Left ventricle myocardium superior (tissue), 1 donor: ENCODE measurements at regions not wholly inside any gene's neighbourhood (a gene's known extent, or its start where the extent isn't known, plus 50 kb on each side); places are given as distances from the start of the nearest gene placed in this dataset.

ENCODE experiments used
- ATAC-seq: fragments of 200-7000 bp; cut with Tn5 transposase; one replicate; pipeline ENCODE4 v1.9.1; 2020; ENCODE audit warnings: mild to moderate bottlenecking, moderate library complexity
- DNase-seq: peaks from one replicate; pipeline ENCODE4 v3.0.0-alpha.2; 2020
- intact Hi-C: fragments of 100-400 bp; cut with micrococcal nuclease; formaldehyde crosslinking; loops from one replicate; pipeline ENCODE4 v1.11.0; 2022
- donor health status: DM: no; HTN: yes; CAD: no; lungs with severe emphysema.

DNA sequence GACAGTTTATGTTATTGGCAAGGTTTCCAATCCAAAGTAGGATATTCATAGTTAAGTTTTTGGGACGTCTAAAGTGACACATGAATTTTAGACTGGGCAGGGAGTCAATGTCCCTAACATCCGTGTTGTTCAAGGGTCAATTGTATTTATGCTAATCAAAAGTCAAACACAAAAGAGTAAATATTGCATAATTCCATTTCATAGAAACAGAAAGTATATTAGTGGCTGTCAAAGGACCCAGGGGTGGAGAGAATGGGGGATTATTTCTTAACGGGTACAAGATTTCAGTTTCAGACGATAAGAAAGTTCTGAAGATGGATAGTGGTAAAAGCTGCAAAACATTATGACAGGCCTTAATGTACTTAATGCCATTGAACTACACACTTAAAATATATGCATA lies 971.8 kb upstream of the AGA start:
- DNase-seq (no peak), ATAC-seq (no peak)
- intact Hi-C loops = no loop called here

GRCh38 chr4:178414881-178415446 lies 972.7 kb upstream of the AGA start:
- DNase-seq (no peak), ATAC-seq (no peak)
- intact Hi-C loops = no loop called here

GRCh38 chr4:178415925-178416324 lies 973.7 kb upstream of the AGA start:
- intact Hi-C loops = no loop called here
- DNase-seq (no peak), ATAC-seq (no peak)

GRCh38 chr4:178423366-178423765 lies 981.1 kb upstream of the AGA start:
- peak; percentile 57 for ATAC-seq
- intact Hi-C loops = no loop called here

GRCh38 chr4:178426871-178427270 lies 984.6 kb upstream of the AGA start:
- intact Hi-C loops = no loop called here
- DNase-seq (no peak), ATAC-seq (no peak)

More at GRCh38 chr4:178423366-178423765, 981.1 kb upstream of the AGA start:
- DNase-seq = no peak

GRCh38 chr4:178427663-178428062 lies 985.4 kb upstream of the AGA start:
- ATAC-seq = no peak
- no peak for DNase-seq
- intact Hi-C loops = no loop called here

DNA sequence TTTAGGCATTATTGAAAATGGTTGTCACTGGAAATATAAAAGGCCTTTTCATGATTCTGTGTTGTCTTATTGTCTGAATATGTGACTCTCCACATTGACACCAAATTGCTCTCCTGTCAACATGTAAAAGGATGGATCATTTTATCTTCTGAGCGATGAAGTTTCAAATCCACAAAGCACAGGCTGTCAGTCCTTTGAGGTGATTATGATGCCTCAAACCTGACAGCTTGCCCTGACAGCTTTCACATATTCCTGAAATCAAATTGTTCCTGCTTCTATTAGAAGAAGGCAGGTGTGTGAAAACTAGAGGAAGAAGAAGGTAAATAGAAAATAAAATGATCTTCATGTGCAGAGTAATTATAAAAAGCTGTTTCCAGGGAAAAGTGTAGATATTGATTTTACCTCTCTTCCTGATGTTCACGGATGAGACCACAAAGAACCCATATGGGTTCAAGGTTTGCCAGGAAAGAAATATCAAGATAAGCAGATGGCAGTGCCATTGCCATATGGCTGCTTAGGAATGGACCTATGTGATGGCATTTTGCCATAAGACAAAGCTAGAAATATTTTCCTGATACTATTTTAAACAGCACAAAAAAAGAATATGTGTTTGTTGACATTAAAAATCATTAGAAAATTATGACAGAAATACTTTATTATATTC lies 1006.3 kb upstream of the AGA start:
- DNase-seq (no peak), ATAC-seq (no peak)
- intact Hi-C loops = no loop called here

- no peak for ATAC-seq
- intact Hi-C loops = no loop called here
- no peak for DNase-seq
Observed at GRCh38 chr4:178450614-178451013, 1008.4 kb upstream of the AGA start.

GRCh38 chr4:178453057-178453456 lies 1010.8 kb upstream of the AGA start:
- intact Hi-C loops = no loop called here
- DNase-seq (no peak), ATAC-seq (no peak)

GRCh38 chr4:178457286-178457685 lies 1015.0 kb upstream of the AGA start:
- intact Hi-C loops = no loop called here

GRCh38 chr4:178462710-178463109 lies 1020.5 kb upstream of the AGA start:
- no peak for ATAC-seq
- intact Hi-C loops = no loop called here
- DNase-seq = no peak

More at GRCh38 chr4:178457286-178457685, 1015.0 kb upstream of the AGA start:
- no peak for ATAC-seq
- DNase-seq = no peak

DNA sequence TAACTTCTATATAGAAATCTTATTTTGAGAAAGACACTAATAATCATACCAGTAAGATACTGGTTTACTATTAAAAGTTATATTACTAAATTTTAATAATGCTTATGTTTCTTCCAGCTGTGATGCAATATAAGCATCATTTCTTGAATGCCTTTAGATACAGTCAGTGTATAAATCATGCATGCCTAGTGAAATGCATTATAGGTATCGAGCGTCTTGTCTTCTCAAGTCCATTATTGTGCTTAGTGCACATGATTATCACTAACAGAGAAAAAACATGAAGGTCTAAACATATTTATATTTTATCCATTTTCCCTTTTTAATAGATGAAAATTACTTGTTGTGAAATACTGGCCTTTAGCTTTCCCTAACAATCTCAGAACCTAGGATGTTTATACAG lies 1021.5 kb upstream of the AGA start:
- ATAC-seq = no peak
- no peak for DNase-seq
- intact Hi-C loops = no loop called here

GRCh38 chr4:178470996-178471784 lies 1029.0 kb upstream of the AGA start:
- no peak for DNase-seq
- intact Hi-C loops = no loop called here
- no peak for ATAC-seq

- no peak for DNase-seq
- intact Hi-C loops = no loop called here
- no peak for ATAC-seq
Observed at GRCh38 chr4:178471994-178472393, 1029.8 kb upstream of the AGA start.

GRCh38 chr4:178480105-178480504 lies 1037.9 kb upstream of the AGA start:
- intact Hi-C loops = no loop called here
- no peak for DNase-seq
- ATAC-seq = no peak

GRCh38 chr4:178480881-178481280 lies 1038.6 kb upstream of the AGA start:
- DNase-seq (no peak), ATAC-seq (no peak)
- intact Hi-C loops = no loop called here

GRCh38 chr4:178481564-178481963 lies 1039.3 kb upstream of the AGA start:
- intact Hi-C loops = no loop called here
- no peak for ATAC-seq

DNA sequence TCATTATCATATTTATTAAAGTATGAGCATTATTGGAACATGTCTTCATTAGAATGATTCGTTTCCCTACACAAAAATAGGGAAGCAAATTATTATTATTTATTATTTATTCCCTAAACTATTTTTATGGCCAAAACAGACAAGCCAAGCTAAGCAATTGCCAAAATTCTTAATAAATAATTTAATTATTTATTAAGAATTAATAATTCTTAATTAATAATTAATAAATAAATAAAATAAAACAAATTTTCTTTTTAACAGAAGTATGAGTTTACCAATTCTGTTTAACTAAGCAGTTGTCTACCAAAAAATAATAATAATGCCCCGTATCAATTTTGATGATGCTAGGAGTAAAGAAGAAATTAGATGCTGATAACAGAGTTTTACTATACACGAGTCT lies 1080.8 kb upstream of the AGA start:
- ATAC-seq (no peak), DNase-seq (no peak)
- intact Hi-C loops = no loop called here

More at GRCh38 chr4:178481564-178481963, 1039.3 kb upstream of the AGA start:
- no peak for DNase-seq

- no peak for ATAC-seq
- intact Hi-C loops = no loop called here
- no peak for DNase-seq
Observed at GRCh38 chr4:178535939-178536579, 1093.8 kb upstream of the AGA start.

GRCh38 chr4:178553201-178553600 lies 1111.0 kb upstream of the AGA start:
- ATAC-seq = no peak
- no peak for DNase-seq
- intact Hi-C loops = no loop called here
